H1 (cell line): ENCODE measurements at regions not wholly inside any gene's neighbourhood (a gene's known extent, or its start where the extent isn't known, plus 50 kb on each side); places are given as distances from the start of the nearest gene placed in this dataset.

ENCODE experiments used
- CTCF ChIA-PET: fragments of 300-600 bp; sonication (Branson Sonifier 250); formaldehyde crosslinking; loops from one replicate; lab custom pipeline; 2021; ENCODE audit not compliant: partially characterized antibody; lab: Charles Lee
- POLR2A ChIA-PET: fragments of 300-600 bp; sonication (Branson Sonifier 250); formaldehyde crosslinking; loops from one replicate; lab custom pipeline; 2021; ENCODE audit warnings: inconsistent platforms; ENCODE audit not compliant: partially characterized antibody; lab: Charles Lee
- DNase-seq, 2 experiments: peaks; one replicate each; pipeline versions ENCODE4 v3.0.0 to v3.0.0-alpha.2; 2010 to 2022; ENCODE audit warnings: low spot score in 2 of 2, low read depth in 1 of 2, mixed read lengths in 1 of 2
- FAIRE-seq: peaks from 2 replicates; lab custom pipeline; 2011; peaks lifted over from hg19 to GRCh38; lab: Jason Lieb, UNC
- H2AFZ ChIP-seq: 2 replicates; pipeline ENCODE4 v1.8.1; 2012; ENCODE audit warnings: low read length, inconsistent platforms
- H2AK5ac ChIP-seq: 2 replicates; pipeline ENCODE4 v1.6.1; 2013; ENCODE audit warnings: low read depth, low read length
- H2BK120ac ChIP-seq: replicated peaks from 2 replicates; pipeline ENCODE3; 2013; ENCODE audit warnings: low read depth, low read length, inconsistent platforms
- H2BK12ac ChIP-seq: 2 replicates; pipeline ENCODE4 v1.6.1; 2013; ENCODE audit warnings: low read depth, low read length
- H2BK15ac ChIP-seq: 2 replicates; pipeline ENCODE4 v1.6.1; 2013; ENCODE audit warnings: low read length
- H2BK20ac ChIP-seq: 2 replicates; pipeline ENCODE4 v1.6.1; 2013; ENCODE audit warnings: low read length
- H2BK5ac ChIP-seq: 2 replicates; pipeline ENCODE4 v1.6.1; 2013; ENCODE audit warnings: low read depth, low read length
- H3K14ac ChIP-seq: 2 replicates; pipeline ENCODE4 v1.6.1; 2013; ENCODE audit warnings: inconsistent platforms; ENCODE audit not compliant: insufficient read length
- H3K18ac ChIP-seq: 2 replicates; pipeline ENCODE4 v1.6.1; 2013; ENCODE audit warnings: low read length; ENCODE audit errors: extremely low read depth
- H3K23ac ChIP-seq: 2 replicates; pipeline ENCODE4 v1.6.1; 2013; ENCODE audit warnings: inconsistent platforms; ENCODE audit not compliant: insufficient read length
- H3K23me2 ChIP-seq: 2 replicates; pipeline ENCODE4 v1.6.1; 2013; ENCODE audit warnings: low read depth, low read length
- H3K27ac ChIP-seq: 2 replicates; pipeline ENCODE4 v1.6.1; 2011; ENCODE audit warnings: low read depth, low read length, inconsistent platforms
- H3K27me3 ChIP-seq, 4 experiments: replicated peaks in 1 of 4; 1 replicate in 1 of 4; 2 replicates in 3 of 4; pipeline versions ENCODE4 v1.6.1 to v1.8.1; 2011 to 2013; ENCODE audit warnings: low read length in 3 of 4, mild to moderate bottlenecking in 3 of 4, inconsistent platforms in 2 of 4, mixed read lengths in 2 of 4, moderate library complexity in 1 of 4; ENCODE audit not compliant: control insufficient read depth in 3 of 4, insufficient read depth in 3 of 4; ENCODE audit errors: extremely low read depth in 1 of 4
- H3K36me3 ChIP-seq, 4 experiments: 2 replicates each; pipeline versions ENCODE4 v1.6.1 to v1.8.1; 2011 to 2013; ENCODE audit warnings: mild to moderate bottlenecking in 4 of 4, low read length in 3 of 4, moderate library complexity in 2 of 4, control low read depth in 1 of 4, inconsistent platforms in 1 of 4; ENCODE audit not compliant: insufficient read depth in 4 of 4, control insufficient read depth in 2 of 4
- H3K4ac ChIP-seq: replicated peaks from 2 replicates; pipeline ENCODE3; 2013; ENCODE audit warnings: low read length, low read depth, mixed read lengths, inconsistent platforms; ENCODE audit not compliant: insufficient read length
- H3K4me1 ChIP-seq, 4 experiments: replicated peaks in 1 of 4; 1 replicate in 1 of 4; 2 replicates in 3 of 4; pipeline versions ENCODE4 v1.6.1 to v1.8.1; 2011 to 2013; ENCODE audit warnings: low read length in 3 of 4, inconsistent platforms in 2 of 4, mixed read lengths in 1 of 4; ENCODE audit not compliant: insufficient read depth in 4 of 4, control insufficient read depth in 3 of 4
- H3K4me2 ChIP-seq, 2 experiments: 2 replicates each; pipeline versions ENCODE4 v1.6.1 to v1.8.1; 2011 to 2013; ENCODE audit warnings: low read depth in 2 of 2, low read length in 2 of 2, control low read depth in 1 of 2, inconsistent platforms in 1 of 2, mild to moderate bottlenecking in 1 of 2; ENCODE audit not compliant: insufficient read depth in 1 of 2
- H3K4me3 ChIP-seq, 4 experiments: fragments of 200-600, 300-600 bp in 1 of 4; sonication (generic), shearing (Covaris generic), sonication (Bioruptor Twin) in 1 of 4; 2 replicates each; pipeline versions ENCODE4 v1.5.1 to v1.8.1; 2011 to 2016; ENCODE audit warnings: low read length in 4 of 4, low read depth in 3 of 4, control low read depth in 2 of 4, inconsistent platforms in 2 of 4, mild to moderate bottlenecking in 2 of 4, mixed read lengths in 1 of 4, moderate library complexity in 1 of 4; ENCODE audit not compliant: insufficient read depth in 2 of 4; ENCODE audit errors: extremely low read depth in 1 of 4
- H3K56ac ChIP-seq: replicated peaks from 2 replicates; pipeline ENCODE3; 2013; ENCODE audit warnings: low read depth, mild to moderate bottlenecking, mixed read lengths, low read length, inconsistent platforms; ENCODE audit not compliant: insufficient read length
- H3K79me1 ChIP-seq: 2 replicates; pipeline ENCODE4 v1.6.1; 2013; ENCODE audit warnings: low read depth, low read length, control low read depth
- H3K79me2 ChIP-seq, 2 experiments: 2 replicates each; pipeline versions ENCODE4 v1.6.1 to v1.8.1; 2012 to 2013; ENCODE audit warnings: low read length in 2 of 2, mild to moderate bottlenecking in 2 of 2, inconsistent platforms in 1 of 2; ENCODE audit not compliant: insufficient read depth in 2 of 2, control insufficient read depth in 1 of 2
- H3K9ac ChIP-seq, 4 experiments: replicated peaks in 1 of 4; 1 replicate in 1 of 4; 2 replicates in 3 of 4; pipeline versions ENCODE4 v1.6.1 to v1.8.1; 2011 to 2013; ENCODE audit warnings: low read depth in 3 of 4, low read length in 3 of 4, control low read depth in 2 of 4, mild to moderate bottlenecking in 2 of 4, moderate library complexity in 2 of 4, inconsistent platforms in 1 of 4; ENCODE audit errors: extremely low read depth in 1 of 4
- H3K9me3 ChIP-seq, 2 experiments: 2 replicates each; pipeline versions ENCODE4 v1.6.1 to v1.8.1; 2012 to 2013; ENCODE audit warnings: mild to moderate bottlenecking in 2 of 2, moderate library complexity in 2 of 2, control low read depth in 1 of 2, inconsistent platforms in 1 of 2, low read depth in 1 of 2, low read length in 1 of 2, mixed read lengths in 1 of 2; ENCODE audit not compliant: insufficient read depth in 2 of 2
- H4K20me1 ChIP-seq, 2 experiments: replicated peaks in 1 of 2; 2 replicates each; pipeline versions ENCODE3 to v1.8.1; 2011 to 2013; ENCODE audit warnings: inconsistent platforms in 2 of 2, low read length in 2 of 2, mild to moderate bottlenecking in 1 of 2; ENCODE audit not compliant: insufficient read depth in 2 of 2, control insufficient read depth in 1 of 2
- H4K5ac ChIP-seq: 2 replicates; pipeline ENCODE4 v1.6.1; 2013; ENCODE audit warnings: low read length, low read depth, mixed read lengths, inconsistent platforms; ENCODE audit not compliant: insufficient read length
- H4K8ac ChIP-seq: 2 replicates; pipeline ENCODE4 v1.8.0; 2013; ENCODE audit warnings: mild to moderate bottlenecking, moderate library complexity, low read length, inconsistent platforms; ENCODE audit not compliant: insufficient read depth; ENCODE audit errors: extremely low read depth
- H4K91ac ChIP-seq: replicated peaks from 2 replicates; pipeline ENCODE3; 2013; ENCODE audit warnings: low read length, mixed read lengths, inconsistent platforms; ENCODE audit not compliant: insufficient read length
- EZH2 ChIP-seq: fragments of 200-600 bp; sonication (generic); IDR thresholded peaks from 2 replicates; pipeline ENCODE4 v1.7.1; 2012; ENCODE audit warnings: low read depth, mild to moderate bottlenecking, moderate library complexity, low read length, inconsistent platforms; ENCODE audit not compliant: severe bottlenecking
- WGBS, 2 experiments: shearing (Covaris generic) in 1 of 2; methylation state at CpG; one replicate each; pipeline versions ENCODE4 v1.1.6 to v1.1.7; 2013 to 2015; ENCODE audit warnings: low lambda C conversion rate in 2 of 2, mixed read lengths in 2 of 2, inconsistent platforms in 1 of 2, low coverage in 1 of 2, missing lambda C conversion rate in 1 of 2; ENCODE audit not compliant: insufficient replicate concordance in 2 of 2, insufficient coverage in 1 of 2, insufficient read length in 1 of 2; ENCODE audit errors: extremely low coverage in 1 of 2, missing lambda C conversion rate in 1 of 2; 5-methylcytosine and 5-hydroxymethylcytosine counted together

- POLR2A ChIA-PET = no interaction called here
- no peak overlapping the region for H2AK5ac ChIP-seq
- H3K9ac ChIP-seq = no peak overlapping the region
- H2BK12ac ChIP-seq = no peak overlapping the region
- no peak overlapping the region for H3K14ac ChIP-seq
- H3K27me3 ChIP-seq = no peaks in the 10 kb centered on the region
- TF ChIP-seq EZH2 = no peak
- H2BK20ac ChIP-seq = no peak overlapping the region
- CTCF ChIA-PET = no interaction called here
- no peak overlapping the region for H3K23ac ChIP-seq
- no peaks in the 10 kb centered on the region for H3K36me3 ChIP-seq
- no peak for DNase-seq
- no peak overlapping the region for H3K4me3 ChIP-seq
- H2BK120ac ChIP-seq = no peak overlapping the region
- H3K79me2 ChIP-seq = no peaks in the 10 kb centered on the region
- FAIRE-seq = no peak
- H2BK5ac ChIP-seq = no peak overlapping the region
- H3K23me2 ChIP-seq = no peaks in the 10 kb centered on the region
- H3K4ac ChIP-seq = no peak overlapping the region
- H2AFZ ChIP-seq = no peak overlapping the region
- H4K8ac ChIP-seq = no peak overlapping the region
- WGBS, 2 experiments = 89% methylated on average over 1 of the region's 1 CpG; no CpG with 5 or more reads in 1 of the 2 experiments
- H3K27ac ChIP-seq = no peak overlapping the region
- H3K4me2 ChIP-seq = no peak overlapping the region
- no peak overlapping the region for H2BK15ac ChIP-seq
- no peak overlapping the region for H4K5ac ChIP-seq
- H3K4me1 ChIP-seq = no peaks in the 10 kb centered on the region
- no peaks in the 10 kb centered on the region for H3K79me1 ChIP-seq
- no peaks in the 10 kb centered on the region for H3K9me3 ChIP-seq
- no peak overlapping the region for H4K91ac ChIP-seq
- H3K18ac ChIP-seq = no peak overlapping the region
- no peaks in the 10 kb centered on the region for H4K20me1 ChIP-seq
- no peak overlapping the region for H3K56ac ChIP-seq
These were observed 298.6 kb upstream of the HNRNPA3 start for GRCh38 chr2:176913955-176914354.
